ENCODE measurements at regions not wholly inside any gene's neighbourhood (a gene's known extent, or its start where the extent isn't known, plus 50 kb on each side); places are given as distances from the start of the nearest gene placed in this dataset.

DNA sequence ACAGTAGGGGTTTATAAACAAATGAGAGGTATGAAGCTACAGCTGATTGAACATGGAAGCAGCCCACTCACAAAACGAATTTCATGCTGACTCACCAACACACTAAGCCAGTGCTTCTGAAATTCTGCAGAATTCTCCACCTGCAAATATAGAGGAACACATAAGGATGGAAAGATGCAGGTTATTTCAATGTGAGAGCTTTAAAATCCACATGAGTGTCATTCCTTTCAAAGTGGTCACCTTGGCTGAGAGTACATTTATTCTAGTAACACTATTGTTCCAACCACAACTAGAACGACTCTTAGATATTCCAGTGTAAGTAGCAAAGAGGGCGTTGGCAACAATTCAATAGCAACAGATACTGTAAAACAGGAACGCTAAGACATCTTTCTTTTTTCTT, 189.9 kb upstream of the TSC22D2 start (continued):
- TF ChIP-seq ESRRA (IDR thresholded peaks at IDR 0.05; ENCODE audit: borderline replicate concordance, low read length) (no peak), MYC (IDR thresholded peaks at IDR 0.05; ENCODE audit: borderline replicate concordance, low read length) (no peak), HEYL (CRISPR knock-in tag; IDR thresholded peaks at IDR 0.05) (no peak), MAX (IDR thresholded peaks at IDR 0.05) (no peak), BCL3 (IDR thresholded peaks at IDR 0.05) (no peak)

DNA sequence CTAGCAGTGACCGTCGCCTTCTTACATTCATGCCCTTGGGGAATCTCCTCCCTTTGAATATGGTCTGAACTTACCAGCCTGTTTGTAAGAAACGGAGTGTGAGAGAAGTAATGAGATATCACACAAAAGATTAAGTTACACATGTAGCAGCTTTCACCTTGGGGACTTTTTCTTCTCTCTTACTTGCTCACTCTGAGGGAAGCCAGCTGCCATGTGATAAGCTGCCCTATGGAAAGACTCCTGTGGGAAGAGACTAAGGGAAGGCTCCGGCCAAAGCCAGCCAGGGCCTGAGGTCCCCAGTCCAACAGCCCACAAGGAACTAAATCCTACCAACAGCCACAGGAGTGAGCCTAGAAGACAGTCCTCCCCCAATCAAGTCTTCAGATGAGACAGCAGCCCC, 190.4 kb upstream of the TSC22D2 start:
- CTCF ChIA-PET, result interaction anchor here (0.6 to 4.3 kb wide), 7 partner anchors 12 to 281 kb away, joined by 3 to 23 read pairs (median 4); no protein-coding TSS in a partner anchor
- POLR2A ChIA-PET, result no interaction called here
- no peaks in the 10 kb centered on the region for H3K4me1 ChIP-seq

More for the DNA sequence above, 190.4 kb upstream of the TSC22D2 start:
- no peaks in the 10 kb centered on the region for H3K9me3 ChIP-seq
- DNase-seq (ENCODE audit: low read depth in 1 of 2, low spot score in 1 of 2) (no peak), FAIRE-seq (no peak), ATAC-seq (no peak)
- H3K4me3 ChIP-seq, result no peak overlapping the region
- TF ChIP-seq, protein P1, sequence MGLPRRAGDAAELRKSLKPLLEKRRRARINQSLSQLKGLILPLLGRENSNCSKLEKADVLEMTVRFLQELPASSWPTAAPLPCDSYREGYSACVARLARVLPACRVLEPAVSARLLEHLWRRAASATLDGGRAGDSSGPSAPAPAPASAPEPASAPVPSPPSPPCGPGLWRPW (IDR thresholded peaks at IDR 0.05), result no peak
- TF ChIP-seq POLR2AphosphoS2 (conservative IDR thresholded peaks at IDR 0.05; ENCODE audit: low read length), result no peak
- TF ChIP-seq HEYL (CRISPR knock-in tag; IDR thresholded peaks at IDR 0.05), result no peak
- TF ChIP-seq TFCP2L1 (CRISPR knock-in tag; IDR thresholded peaks at IDR 0.05), result no peak
- TF ChIP-seq ZNF302 (CRISPR knock-in tag; IDR thresholded peaks at IDR 0.05), result no peak
- no peak for TF ChIP-seq FOSL2 (IDR thresholded peaks at IDR 0.05)
- TF ChIP-seq FOSL2 (CRISPR knock-in tag; IDR thresholded peaks at IDR 0.05), result no peak
- TF ChIP-seq SREBF2 (IDR thresholded peaks at IDR 0.05), result no peak
- TF ChIP-seq ZSCAN20 (CRISPR knock-in tag; IDR thresholded peaks at IDR 0.05), result no peak
- TF ChIP-seq JUN (IDR thresholded peaks at IDR 0.05), result no peak
- no peak for TF ChIP-seq MAZ (IDR thresholded peaks at IDR 0.05; ENCODE audit: borderline replicate concordance, low read depth, low read length)
- TF ChIP-seq, protein P2, sequence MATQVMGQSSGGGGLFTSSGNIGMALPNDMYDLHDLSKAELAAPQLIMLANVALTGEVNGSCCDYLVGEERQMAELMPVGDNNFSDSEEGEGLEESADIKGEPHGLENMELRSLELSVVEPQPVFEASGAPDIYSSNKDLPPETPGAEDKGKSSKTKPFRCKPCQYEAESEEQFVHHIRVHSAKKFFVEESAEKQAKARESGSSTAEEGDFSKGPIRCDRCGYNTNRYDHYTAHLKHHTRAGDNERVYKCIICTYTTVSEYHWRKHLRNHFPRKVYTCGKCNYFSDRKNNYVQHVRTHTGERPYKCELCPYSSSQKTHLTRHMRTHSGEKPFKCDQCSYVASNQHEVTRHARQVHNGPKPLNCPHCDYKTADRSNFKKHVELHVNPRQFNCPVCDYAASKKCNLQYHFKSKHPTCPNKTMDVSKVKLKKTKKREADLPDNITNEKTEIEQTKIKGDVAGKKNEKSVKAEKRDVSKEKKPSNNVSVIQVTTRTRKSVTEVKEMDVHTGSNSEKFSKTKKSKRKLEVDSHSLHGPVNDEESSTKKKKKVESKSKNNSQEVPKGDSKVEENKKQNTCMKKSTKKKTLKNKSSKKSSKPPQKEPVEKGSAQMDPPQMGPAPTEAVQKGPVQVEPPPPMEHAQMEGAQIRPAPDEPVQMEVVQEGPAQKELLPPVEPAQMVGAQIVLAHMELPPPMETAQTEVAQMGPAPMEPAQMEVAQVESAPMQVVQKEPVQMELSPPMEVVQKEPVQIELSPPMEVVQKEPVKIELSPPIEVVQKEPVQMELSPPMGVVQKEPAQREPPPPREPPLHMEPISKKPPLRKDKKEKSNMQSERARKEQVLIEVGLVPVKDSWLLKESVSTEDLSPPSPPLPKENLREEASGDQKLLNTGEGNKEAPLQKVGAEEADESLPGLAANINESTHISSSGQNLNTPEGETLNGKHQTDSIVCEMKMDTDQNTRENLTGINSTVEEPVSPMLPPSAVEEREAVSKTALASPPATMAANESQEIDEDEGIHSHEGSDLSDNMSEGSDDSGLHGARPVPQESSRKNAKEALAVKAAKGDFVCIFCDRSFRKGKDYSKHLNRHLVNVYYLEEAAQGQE (IDR thresholded peaks at IDR 0.05), result no peak
- TF ChIP-seq CHD2 (IDR thresholded peaks at IDR 0.05; ENCODE audit: low read length, partially characterized antibody), result no peak
- TF ChIP-seq FOXS1 (CRISPR knock-in tag; IDR thresholded peaks at IDR 0.05), result no peak
- no peak for TF ChIP-seq RNF2 (IDR thresholded peaks at IDR 0.05; ENCODE audit: borderline replicate concordance, low read depth)
- no peak for TF ChIP-seq EP300 (IDR thresholded peaks at IDR 0.05)
- no peak for TF ChIP-seq RFX5 (IDR thresholded peaks at IDR 0.05)
- TF ChIP-seq PBX3 (IDR thresholded peaks at IDR 0.05), result no peak
- no peak for TF ChIP-seq CBX8 (IDR thresholded peaks at IDR 0.05)
- TF ChIP-seq NPAS2 (CRISPR knock-in tag; IDR thresholded peaks at IDR 0.05; ENCODE audit: borderline replicate concordance), result no peak
- 74% methylated on average over 4 of the region's 4 CpGs for WGBS (ENCODE audit: missing lambda C conversion rate)
- no peak overlapping the region for H3K4me2 ChIP-seq
- no peak overlapping the region for H3K27ac ChIP-seq

Measured in A549 (cell line).